Common myeloid progenitor, CD34-positive (primary cell): ENCODE measurements at regions not wholly inside any gene's neighbourhood (a gene's known extent, or its start where the extent isn't known, plus 50 kb on each side); places are given as distances from the start of the nearest gene placed in this dataset.
A peak's percentile ranks its signal among the peaks of the same experiment; 100 is the strongest.
"Not testable (repeated sequence)": the region's sequence is repeated elsewhere in the genome, so short reads cannot be mapped to it uniquely, and the experiment has no call there.

ENCODE experiments used
- CTCF ChIA-PET: fragments of 350-600 bp; sonication (Branson Sonifier 250); formaldehyde crosslinking; loops from one replicate; lab custom pipeline; 2021; ENCODE audit warnings: antibody characterized with exemption; lab: Charles Lee
- POLR2A ChIA-PET: fragments of 350-600 bp; sonication (Branson Sonifier 250); formaldehyde crosslinking; loops from one replicate; lab custom pipeline; 2021; ENCODE audit warnings: antibody characterized with exemption; lab: Charles Lee
- DNase-seq, 3 donors: peaks; one replicate each; pipeline versions ENCODE4 v3.0.0 to v3.0.0-alpha.2; 2013
- H3K27ac ChIP-seq, 2 experiments: 1 replicate in 1 of 2; 2 replicates in 1 of 2; pipeline ENCODE4 v1.7.0; 2013; ENCODE audit warnings: inconsistent platforms in 2 of 2, low read length in 2 of 2, mild to moderate bottlenecking in 2 of 2, low read depth in 1 of 2, moderate library complexity in 1 of 2; ENCODE audit not compliant: severe bottlenecking in 2 of 2, insufficient read depth in 1 of 2, poor library complexity in 1 of 2
- H3K27me3 ChIP-seq, 5 experiments: replicated peaks in 2 of 5; 1 replicate in 3 of 5; 2 replicates in 2 of 5; pipeline versions ENCODE4 v1.6.1 to v1.7.0; 2013; ENCODE audit warnings: low read length in 4 of 5, mild to moderate bottlenecking in 2 of 5, moderate library complexity in 2 of 5, inconsistent platforms in 1 of 5; ENCODE audit not compliant: insufficient read depth in 5 of 5, control insufficient read depth in 4 of 5
- H3K36me3 ChIP-seq, 4 experiments: 1 replicate in 2 of 4; 2 replicates in 2 of 4; pipeline versions ENCODE4 v1.6.1 to v1.7.0; 2013; ENCODE audit warnings: low read length in 3 of 4, control low read depth in 1 of 4, mild to moderate bottlenecking in 1 of 4; ENCODE audit not compliant: control insufficient read depth in 4 of 4, insufficient read depth in 4 of 4
- H3K4me1 ChIP-seq, 4 experiments: 1 replicate in 3 of 4; 2 replicates in 1 of 4; pipeline versions ENCODE4 v1.6.1 to v1.7.1; 2013; ENCODE audit warnings: low read length in 3 of 4, mild to moderate bottlenecking in 3 of 4, control low read depth in 1 of 4, inconsistent platforms in 1 of 4, moderate library complexity in 1 of 4; ENCODE audit not compliant: control insufficient read depth in 4 of 4, insufficient read depth in 4 of 4; ENCODE audit errors: control extremely low read depth in 1 of 4
- H3K4me3 ChIP-seq, 7 experiments: 1 replicate in 4 of 7; 2 replicates in 3 of 7; pipeline versions ENCODE4 v1.5.1 to v1.7.0; 2013; ENCODE audit warnings: mild to moderate bottlenecking in 7 of 7, low read length in 6 of 7, moderate library complexity in 6 of 7, inconsistent platforms in 2 of 7, low read depth in 2 of 7, control low read depth in 1 of 7; ENCODE audit not compliant: insufficient read depth in 4 of 7, control insufficient read depth in 1 of 7; ENCODE audit errors: extremely low read depth in 1 of 7
- H3K9me3 ChIP-seq, 5 experiments: 1 replicate in 4 of 5; 2 replicates in 1 of 5; pipeline versions ENCODE4 v1.6.1 to v1.7.1; 2013; ENCODE audit warnings: low read length in 4 of 5, mild to moderate bottlenecking in 2 of 5, inconsistent platforms in 1 of 5, low read depth in 1 of 5, moderate library complexity in 1 of 5; ENCODE audit not compliant: control insufficient read depth in 4 of 5, insufficient read depth in 2 of 5; ENCODE audit errors: control extremely low read depth in 1 of 5
- WGBS: methylation state at CpG from one replicate; pipeline ENCODE4 v1.1.5; 2013; ENCODE audit not compliant: insufficient coverage; 5-methylcytosine and 5-hydroxymethylcytosine counted together

- H3K27ac ChIP-seq, DNase-seq, H3K36me3 ChIP-seq, H3K27me3 ChIP-seq, H3K4me1 ChIP-seq, H3K9me3 ChIP-seq, H3K4me3 ChIP-seq, POLR2A ChIA-PET, CTCF ChIA-PET: not testable (repeated sequence)
- no CpG with 5 or more reads among the region's 2 CpGs for WGBS
Observed at GRCh38 chr1:120659133-120659532, 64.6 kb upstream of the NBPF26 start.

DNA sequence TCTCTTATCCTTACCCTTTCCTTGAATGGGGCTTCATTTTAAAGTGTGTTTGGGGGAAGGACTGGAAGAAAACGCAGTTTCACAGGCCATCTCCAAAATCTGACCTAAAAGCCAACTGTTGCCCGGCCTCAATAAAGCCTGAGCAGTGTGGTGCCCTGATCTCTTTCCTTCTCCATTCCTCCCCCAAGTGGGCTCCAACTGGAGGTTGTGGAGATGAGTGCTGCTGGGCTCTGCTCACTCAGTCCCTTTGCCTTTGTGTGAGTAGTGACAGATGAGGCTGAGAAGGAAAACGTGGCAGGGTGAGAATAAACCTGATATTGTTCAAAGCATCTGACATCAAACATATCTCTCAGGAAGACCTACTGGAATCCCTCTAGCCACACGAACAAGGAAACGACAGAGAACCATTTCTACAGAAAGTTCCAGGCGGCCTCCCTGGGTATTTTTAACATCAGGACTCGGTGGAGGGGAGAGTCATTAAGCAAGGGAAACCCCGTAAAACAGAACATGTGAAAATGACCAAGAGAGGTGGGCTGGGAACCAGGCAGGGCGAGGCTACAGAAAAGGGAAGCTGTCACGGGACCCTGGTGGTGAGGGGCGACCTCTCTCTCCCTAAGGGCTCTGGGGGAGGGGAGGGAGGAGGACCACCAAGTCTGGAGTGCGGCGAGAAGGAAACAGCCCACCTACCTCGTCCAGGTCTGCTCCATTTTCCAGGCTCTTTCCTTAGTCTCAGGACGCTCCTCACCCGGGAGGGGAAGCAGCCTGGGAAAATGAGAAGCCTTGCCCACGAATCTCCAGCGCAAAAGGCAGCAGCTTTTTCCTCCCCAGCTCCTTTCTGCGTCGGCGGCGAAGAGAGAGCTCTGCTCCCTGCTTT lies 59.1 kb upstream of the NBPF26 start:
- H3K4me1 ChIP-seq, H3K36me3 ChIP-seq, CTCF ChIA-PET, H3K9me3 ChIP-seq, DNase-seq, H3K27ac ChIP-seq, POLR2A ChIA-PET, H3K27me3 ChIP-seq: not testable (repeated sequence)
- WGBS = no CpG with 5 or more reads among the region's 22 CpGs
- H3K4me3 ChIP-seq = peak overlapping the region in 1 of 7 experiments; percentile 65

GRCh38 chr1:120665250-120665577 lies 58.5 kb upstream of the NBPF26 start:
- CTCF ChIA-PET, H3K27me3 ChIP-seq, H3K36me3 ChIP-seq, POLR2A ChIA-PET, DNase-seq, H3K9me3 ChIP-seq, H3K4me1 ChIP-seq, H3K27ac ChIP-seq: not testable (repeated sequence)
- WGBS = no CpG with 5 or more reads among the region's 33 CpGs
- H3K4me3 ChIP-seq = peak overlapping the region in 1 of 7 experiments; percentile 65

GRCh38 chr1:120668187-120668586 lies 55.6 kb upstream of the NBPF26 start:
- H3K27me3 ChIP-seq, H3K4me1 ChIP-seq, H3K36me3 ChIP-seq, DNase-seq, H3K4me3 ChIP-seq, H3K9me3 ChIP-seq, POLR2A ChIA-PET, CTCF ChIA-PET, H3K27ac ChIP-seq: not testable (repeated sequence)
- no CpG with 5 or more reads among the region's 1 CpG for WGBS
